DOHH2 (cell line): ENCODE measurements at regions not wholly inside any gene's neighbourhood (a gene's known extent, or its start where the extent isn't known, plus 50 kb on each side); places are given as distances from the start of the nearest gene placed in this dataset.
"Not testable (repeated sequence)": the region's sequence is repeated elsewhere in the genome, so short reads cannot be mapped to it uniquely, and the experiment has no call there.

ENCODE experiments used
- H3F3A ChIP-seq: fragments of 200-600 bp; sonication (generic), shearing (Covaris generic); 2 replicates; pipeline ENCODE4 v1.6.0; 2016; ENCODE audit warnings: antibody characterized with exemption, mild to moderate bottlenecking; ENCODE audit not compliant: control insufficient read depth, insufficient read depth
- H3K27ac ChIP-seq: fragments of 200-600 bp; sonication (generic); 2 replicates; pipeline ENCODE4 v1.5.1; 2014; ENCODE audit warnings: low read depth, mild to moderate bottlenecking, low read length, moderate library complexity
- H3K27me3 ChIP-seq: fragments of 200-600 bp; sonication (generic); 2 replicates; pipeline ENCODE4 v1.6.1; 2014; ENCODE audit warnings: mild to moderate bottlenecking, low read length, mixed read lengths; ENCODE audit not compliant: control insufficient read depth
- H3K36me3 ChIP-seq: fragments of 200-600 bp; sonication (generic); 2 replicates; pipeline ENCODE4 v1.6.1; 2014; ENCODE audit warnings: mild to moderate bottlenecking, low read length, moderate library complexity, mixed read lengths; ENCODE audit not compliant: control insufficient read depth
- H3K4me1 ChIP-seq: fragments of 200-600 bp; sonication (generic); 2 replicates; pipeline ENCODE4 v1.6.1; 2014; ENCODE audit warnings: mild to moderate bottlenecking, low read length, mixed read lengths; ENCODE audit not compliant: control insufficient read depth
- H3K4me2 ChIP-seq: fragments of 200-600 bp; sonication (generic); 2 replicates; pipeline ENCODE4 v1.6.0; 2014; ENCODE audit warnings: mild to moderate bottlenecking, low read length, moderate library complexity
- H3K4me3 ChIP-seq: fragments of 200-600 bp; sonication (generic); 2 replicates; pipeline ENCODE4 v1.5.1; 2014; ENCODE audit warnings: mild to moderate bottlenecking, low read length, mixed read lengths
- H3K79me2 ChIP-seq: fragments of 200-600 bp; sonication (generic); 2 replicates; pipeline ENCODE4 v1.6.1; 2014; ENCODE audit warnings: mild to moderate bottlenecking, low read length, mixed read lengths; ENCODE audit not compliant: control insufficient read depth
- H3K9me2 ChIP-seq: fragments of 200-600 bp; sonication (generic); replicated peaks from 2 replicates; pipeline ENCODE4 v1.6.1; 2014; ENCODE audit warnings: mild to moderate bottlenecking, low read length, mixed read lengths; ENCODE audit not compliant: control insufficient read depth
- H3K9me3 ChIP-seq: fragments of 200-600 bp; sonication (generic); 2 replicates; pipeline ENCODE4 v1.6.1; 2014; ENCODE audit warnings: antibody characterized with exemption, low read length, mixed read lengths; ENCODE audit not compliant: control insufficient read depth, insufficient read depth
- H4K20me1 ChIP-seq: fragments of 200-600 bp; sonication (generic); 2 replicates; pipeline ENCODE4 v1.6.0; 2014; ENCODE audit warnings: low read depth, mild to moderate bottlenecking, antibody characterized with exemption, low read length, moderate library complexity; ENCODE audit not compliant: control insufficient read depth, insufficient read depth
- CTCF ChIP-seq: fragments of 200-600 bp; sonication (generic); IDR thresholded peaks from one replicate; pipeline ENCODE4 v1.5.1; 2014; ENCODE audit warnings: antibody characterized with exemption, mild to moderate bottlenecking, low read depth, low read length; ENCODE audit not compliant: poor library complexity, severe bottlenecking
- EZH2phosphoT487 ChIP-seq: fragments of 200-600 bp; sonication (generic); IDR thresholded peaks from 2 replicates; pipeline ENCODE4 v1.6.1; 2017; ENCODE audit warnings: borderline replicate concordance, mild to moderate bottlenecking, antibody characterized with exemption, low read length, moderate library complexity, mixed read lengths

GRCh38 chr4:10388146-10388545, 69.1 kb downstream of the ZNF518B start:
- H3K9me2 ChIP-seq, H3K9me3 ChIP-seq, H3K27me3 ChIP-seq, H3K4me1 ChIP-seq, H3K79me2 ChIP-seq, H3K4me2 ChIP-seq, H3K36me3 ChIP-seq, H3F3A ChIP-seq, H3K27ac ChIP-seq, H3K4me3 ChIP-seq, H4K20me1 ChIP-seq: not testable (repeated sequence)

- Histone ChIP-seq H3K79me2 (no peaks in the 10 kb centered on the region), H4K20me1 (no peaks in the 10 kb centered on the region), H3K9me2 (no peaks in the 10 kb centered on the region), H3K27me3 (no peaks in the 10 kb centered on the region), H3K4me3 (no peak overlapping the region), H3K27ac (no peak overlapping the region), H3F3A (no peaks in the 10 kb centered on the region), H3K9me3 (no peaks in the 10 kb centered on the region), H3K4me1 (no peaks in the 10 kb centered on the region), H3K4me2 (no peak overlapping the region), H3K36me3 (no peaks in the 10 kb centered on the region)
- TF ChIP-seq CTCF (no peak), EZH2phosphoT487 (no peak)
These were observed 71.2 kb downstream of the ZNF518B start for GRCh38 chr4:10385994-10386394.

- no peaks in the 10 kb centered on the region for H3K9me3 ChIP-seq
- H3K79me2 ChIP-seq = no peaks in the 10 kb centered on the region
- no peak overlapping the region for H3K4me3 ChIP-seq
- no peaks in the 10 kb centered on the region for H3F3A ChIP-seq
- no peaks in the 10 kb centered on the region for H3K4me1 ChIP-seq
- H3K4me2 ChIP-seq = no peak overlapping the region
- H3K27me3 ChIP-seq = no peaks in the 10 kb centered on the region
- no peaks in the 10 kb centered on the region for H3K36me3 ChIP-seq
- H3K9me2 ChIP-seq = no peaks in the 10 kb centered on the region
- TF ChIP-seq CTCF (no peak), EZH2phosphoT487 (no peak)
- no peak overlapping the region for H3K27ac ChIP-seq
- H4K20me1 ChIP-seq = no peaks in the 10 kb centered on the region
These were observed 72.3 kb downstream of the ZNF518B start for GRCh38 chr4:10384974-10385373.

- no peaks in the 10 kb centered on the region for H3K4me1 ChIP-seq
- H3K36me3 ChIP-seq = no peaks in the 10 kb centered on the region
- H3K9me3 ChIP-seq = no peaks in the 10 kb centered on the region
- H3K4me3 ChIP-seq = no peak overlapping the region
- H3F3A ChIP-seq = no peaks in the 10 kb centered on the region
- H4K20me1 ChIP-seq = no peaks in the 10 kb centered on the region
- no peaks in the 10 kb centered on the region for H3K9me2 ChIP-seq
- no peaks in the 10 kb centered on the region for H3K27me3 ChIP-seq
- H3K79me2 ChIP-seq = no peaks in the 10 kb centered on the region
- H3K27ac ChIP-seq = no peak overlapping the region
- H3K4me2 ChIP-seq = no peak overlapping the region
- TF ChIP-seq EZH2phosphoT487 (no peak), CTCF (no peak)
These were observed 73.8 kb downstream of the ZNF518B start for GRCh38 chr4:10383417-10383816.

DNA sequence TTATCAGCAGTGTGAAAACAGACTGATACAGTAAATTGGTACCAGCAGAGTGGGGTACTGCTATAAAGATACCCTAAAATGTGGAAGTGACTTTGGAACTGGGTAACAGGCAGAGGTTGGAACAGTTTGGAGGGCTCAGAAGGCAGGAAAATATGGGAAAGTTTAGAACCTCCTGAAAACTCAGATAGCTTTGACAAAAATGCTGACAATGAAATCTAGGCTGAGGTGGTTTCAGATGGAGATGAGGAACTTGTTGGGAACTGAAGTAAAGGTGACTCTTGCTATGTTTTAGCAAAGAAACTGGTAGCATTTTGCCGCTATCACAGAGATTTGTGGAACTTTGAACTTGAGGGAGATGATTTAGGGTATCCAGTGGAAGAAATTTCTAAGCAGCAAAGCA, 75.1 kb downstream of the ZNF518B start:
- H3K79me2 ChIP-seq, H3K27me3 ChIP-seq, H3K4me1 ChIP-seq, H4K20me1 ChIP-seq, H3K4me2 ChIP-seq, H3K9me2 ChIP-seq, H3F3A ChIP-seq, H3K27ac ChIP-seq, H3K36me3 ChIP-seq, H3K9me3 ChIP-seq, H3K4me3 ChIP-seq: not testable (repeated sequence)
